GM12878 (cell line): ENCODE measurements at regions not wholly inside any gene's neighbourhood (a gene's known extent, or its start where the extent isn't known, plus 50 kb on each side); places are given as distances from the start of the nearest gene placed in this dataset.

ENCODE experiments used
- ATAC-seq: fragments of 200-7000 bp; cut with Tn5 transposase; 3 replicates; pipeline ENCODE4 v1.9.1; 2020; ENCODE audit warnings: mild to moderate bottlenecking, moderate library complexity
- BruUV-seq: library from RNA; stranded (reverse); fragments of 400-500 nt; replicated peaks from 2 replicates; lab custom pipeline; 2021; lab: Mats Ljungman, UMichigan
- CTCF ChIA-PET: fragments of 300-600 bp; sonication (Branson Sonifier 250); formaldehyde crosslinking; extraction: SDS; loops from one replicate; lab custom pipeline; 2021; ENCODE audit warnings: inconsistent platforms; lab: Yijun Ruan, JAX
- POLR2A ChIA-PET: fragments of 350-600 bp; formaldehyde crosslinking; extraction: SDS; loops from one replicate; lab custom pipeline; 2021; ENCODE audit warnings: inconsistent platforms; lab: Charles Lee
- RAD21 ChIA-PET: fragments of 300-600 bp; sonication (Branson Sonifier 250); formaldehyde crosslinking; loops from one replicate; lab custom pipeline; 2023; ENCODE audit warnings: antibody characterized with exemption; ENCODE audit not compliant: unreplicated experiment; lab: Charles Lee
- SMC1A ChIA-PET: fragments of 300-600 bp; sonication (Branson Sonifier 250); formaldehyde crosslinking; loops from one replicate; lab custom pipeline; 2023; ENCODE audit not compliant: unreplicated experiment, uncharacterized antibody; lab: Charles Lee
- DNase-seq: peaks from one replicate; pipeline ENCODE4 v3.0.0-alpha.2; 2011; ENCODE audit warnings: low read depth, low spot score
- FAIRE-seq: peaks from 3 replicates; lab custom pipeline; 2011; peaks lifted over from hg19 to GRCh38; lab: Jason Lieb, UNC
- H2AFZ ChIP-seq: 2 replicates; pipeline ENCODE4 v1.6.0; 2011; ENCODE audit warnings: low read depth, low read length, control low read depth; ENCODE audit not compliant: control insufficient read depth
- H3K27ac ChIP-seq: 2 replicates; pipeline ENCODE4 v1.5.1; 2011; ENCODE audit warnings: control low read depth; ENCODE audit not compliant: control insufficient read depth, insufficient read depth
- H3K27me3 ChIP-seq, 2 experiments: replicated peaks in 1 of 2; 2 replicates each; pipeline versions ENCODE4 v1.6.0 to v1.6.1; 2011; ENCODE audit warnings: low read length in 1 of 2; ENCODE audit not compliant: control insufficient read depth in 2 of 2, insufficient read depth in 2 of 2
- H3K36me3 ChIP-seq, 2 experiments: 2 replicates each; pipeline ENCODE4 v1.5.1; 2011; ENCODE audit warnings: low read length in 1 of 2; ENCODE audit not compliant: control insufficient read depth in 2 of 2, insufficient read depth in 2 of 2
- H3K4me1 ChIP-seq: 2 replicates; pipeline ENCODE4 v1.6.1; 2011; ENCODE audit warnings: mild to moderate bottlenecking, low read length, moderate library complexity, mixed read lengths; ENCODE audit not compliant: control insufficient read depth, insufficient read depth
- H3K4me2 ChIP-seq: 2 replicates; pipeline ENCODE4 v1.6.0; 2011; ENCODE audit warnings: control low read depth; ENCODE audit not compliant: control insufficient read depth, insufficient read depth
- H3K4me3 ChIP-seq: fragments of 200-600 bp; sonication (generic); 2 replicates; pipeline ENCODE4 v1.5.1; 2016
- H3K79me2 ChIP-seq: 2 replicates; pipeline ENCODE4 v1.6.0; 2011; ENCODE audit warnings: low read length; ENCODE audit not compliant: control insufficient read depth, insufficient read depth
- H3K9ac ChIP-seq: 2 replicates; pipeline ENCODE4 v1.8.0; 2011; ENCODE audit warnings: low read length, control low read depth, mixed read lengths; ENCODE audit not compliant: control insufficient read depth, insufficient read depth
- H3K9me3 ChIP-seq: replicated peaks from 3 replicates; pipeline ENCODE4 v1.5.1; 2011; ENCODE audit warnings: mild to moderate bottlenecking, low read length; ENCODE audit not compliant: control insufficient read depth, insufficient read depth
- H4K20me1 ChIP-seq: 2 replicates; pipeline ENCODE4 v1.6.0; 2011; ENCODE audit not compliant: control insufficient read depth, insufficient read depth
- BCL11A ChIP-seq: IDR thresholded peaks from 2 replicates; pipeline ENCODE4 v1.6.1; 2011; ENCODE audit warnings: low read depth, low read length
- BCLAF1 ChIP-seq: fragments of 450-650 bp; IDR thresholded peaks from 2 replicates; pipeline ENCODE4 v1.6.1; 2017; ENCODE audit warnings: antibody characterized with exemption, mild to moderate bottlenecking, moderate library complexity
- CEBPZ ChIP-seq: fragments of 150-350 bp; IDR thresholded peaks from 2 replicates; pipeline ENCODE4 v1.6.1; 2016; ENCODE audit warnings: low read depth, low read length
- HCFC1 ChIP-seq: fragments of 150-350 bp; IDR thresholded peaks from 2 replicates; pipeline ENCODE4 v1.6.1; 2014; ENCODE audit warnings: low read length
- JUND ChIP-seq: IDR thresholded peaks from 2 replicates; pipeline ENCODE4 v1.6.1; 2012; ENCODE audit warnings: low read depth, mild to moderate bottlenecking, low read length, improper control_type of control experiment, moderate library complexity
- MEF2A ChIP-seq: IDR thresholded peaks from 2 replicates; pipeline ENCODE4 v1.6.1; 2011; ENCODE audit warnings: low read depth, mild to moderate bottlenecking, low read length, moderate library complexity; ENCODE audit not compliant: insufficient read depth
- MEF2B ChIP-seq: fragments of 450-650 bp; IDR thresholded peaks from 2 replicates; pipeline ENCODE4 v1.6.1; 2018; ENCODE audit warnings: mild to moderate bottlenecking, moderate library complexity; ENCODE audit not compliant: partially characterized antibody, poor library complexity, severe bottlenecking
- MLLT1 ChIP-seq: fragments of 450-650 bp; IDR thresholded peaks from 2 replicates; pipeline ENCODE4 v1.6.1; 2016; ENCODE audit warnings: mild to moderate bottlenecking
- POU2F2 ChIP-seq: IDR thresholded peaks from 3 replicates; pipeline ENCODE4 v1.6.1; 2011; ENCODE audit warnings: low read depth, mild to moderate bottlenecking, low read length, borderline replicate concordance
- SMAD1 ChIP-seq: fragments of 450-650 bp; IDR thresholded peaks from 2 replicates; pipeline ENCODE4 v1.6.1; 2018; ENCODE audit warnings: mild to moderate bottlenecking, low read depth; ENCODE audit not compliant: partially characterized antibody
- SREBF1 ChIP-seq: IDR thresholded peaks from 2 replicates; pipeline ENCODE4 v1.6.1; 2012; ENCODE audit warnings: mild to moderate bottlenecking, low read length
- YBX1 ChIP-seq: fragments of 450-650 bp; IDR thresholded peaks from 2 replicates; pipeline ENCODE4 v1.6.1; 2016; ENCODE audit warnings: antibody characterized with exemption
- ZNF384 ChIP-seq: IDR thresholded peaks from 2 replicates; pipeline ENCODE4 v1.6.1; 2012; ENCODE audit warnings: low read depth, mild to moderate bottlenecking, low read length, improper control_type of control experiment, borderline replicate concordance
- ZNF687 ChIP-seq: fragments of 450-650 bp; IDR thresholded peaks from 2 replicates; pipeline ENCODE4 v1.6.1; 2017; ENCODE audit warnings: mild to moderate bottlenecking, moderate library complexity
- WGBS: methylation state at CpG from one replicate; pipeline ENCODE4 v1.1.6; 2016; ENCODE audit warnings: low lambda C conversion rate; ENCODE audit not compliant: insufficient replicate concordance, insufficient coverage; ENCODE audit errors: missing lambda C conversion rate; 5-methylcytosine and 5-hydroxymethylcytosine counted together
- in situ Hi-C: fragments of 300-500 bp; cut with MboI; formaldehyde crosslinking; loops from 9 replicates; pipeline ENCODE4 v1.14.3; 2018; ENCODE audit warnings: mixed read lengths
- intact Hi-C: fragments of 100-400 bp; cut with micrococcal nuclease; formaldehyde crosslinking; loops from one replicate; pipeline ENCODE4 v1.14.2; 2022; ENCODE audit not compliant: unreplicated experiment

- SMC1A ChIA-PET: no interaction called here
- ATAC-seq: no peak
- intact Hi-C loops (no loop called here), in situ Hi-C loops (no loop called here)
- no peaks in the 10 kb centered on the region for H3K9me3 ChIP-seq
- H2AFZ ChIP-seq: no peak overlapping the region
- H3K4me2 ChIP-seq: no peak overlapping the region
- H4K20me1 ChIP-seq: no peaks in the 10 kb centered on the region
- RAD21 ChIA-PET: no interaction called here
- no peaks in the 10 kb centered on the region for H3K4me1 ChIP-seq
- H3K27me3 ChIP-seq: peaks cover 0 to 3% of the 10 kb centered on the region in 2 experiments; a peak in 2 of 4 replicates
- H3K79me2 ChIP-seq: no peaks in the 10 kb centered on the region
- no peak overlapping the region for H3K4me3 ChIP-seq
- WGBS: 10% methylated on average over 2 of the region's 2 CpGs
- no peak for DNase-seq
- no TSS peak for BruUV-seq
- H3K36me3 ChIP-seq: no peaks in the 10 kb centered on the region
- H3K9ac ChIP-seq: no peak overlapping the region
- CTCF ChIA-PET: interaction anchor here (0.7 kb wide), 1 partner anchor 56 kb away, joined by 3 read pairs; no protein-coding TSS in a partner anchor
- FAIRE-seq: no peak
- POLR2A ChIA-PET: no interaction called here
- no peak overlapping the region for H3K27ac ChIP-seq
- no peak for TF ChIP-seq MEF2B
- no peak for TF ChIP-seq JUND
- no peak for TF ChIP-seq BCLAF1
- no peak for TF ChIP-seq CEBPZ
- no peak for TF ChIP-seq SMAD1
- no peak for TF ChIP-seq MLLT1
- no peak for TF ChIP-seq HCFC1
- no peak for TF ChIP-seq YBX1
- no peak for TF ChIP-seq MEF2A
- no peak for TF ChIP-seq BCL11A
- TF ChIP-seq ZNF687: no peak
- TF ChIP-seq POU2F2: no peak
- no peak for TF ChIP-seq SREBF1
- no peak for TF ChIP-seq ZNF384
These were observed 243.1 kb downstream of the ALDH8A1 start for GRCh38 chr6:134706806-134707205.
